ENCODE measurements at regions not wholly inside any gene's neighbourhood (a gene's known extent, or its start where the extent isn't known, plus 50 kb on each side); places are given as distances from the start of the nearest gene placed in this dataset.

- TF ChIP-seq CTCF (IDR thresholded peaks at IDR 0.05) (no peak), NRF1 (IDR thresholded peaks at IDR 0.05; ENCODE audit: low read depth, low read length) (no peak), IRF3 (IDR thresholded peaks at IDR 0.05; ENCODE audit: low read depth, low read length) (no peak)
- TF ChIP-seq, protein P1, sequence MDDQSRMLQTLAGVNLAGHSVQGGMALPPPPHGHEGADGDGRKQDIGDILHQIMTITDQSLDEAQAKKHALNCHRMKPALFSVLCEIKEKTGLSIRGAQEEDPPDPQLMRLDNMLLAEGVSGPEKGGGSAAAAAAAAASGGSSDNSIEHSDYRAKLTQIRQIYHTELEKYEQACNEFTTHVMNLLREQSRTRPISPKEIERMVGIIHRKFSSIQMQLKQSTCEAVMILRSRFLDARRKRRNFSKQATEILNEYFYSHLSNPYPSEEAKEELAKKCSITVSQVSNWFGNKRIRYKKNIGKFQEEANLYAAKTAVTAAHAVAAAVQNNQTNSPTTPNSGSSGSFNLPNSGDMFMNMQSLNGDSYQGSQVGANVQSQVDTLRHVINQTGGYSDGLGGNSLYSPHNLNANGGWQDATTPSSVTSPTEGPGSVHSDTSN (IDR thresholded peaks at IDR 0.05): no peak
- TF ChIP-seq, protein P2, sequence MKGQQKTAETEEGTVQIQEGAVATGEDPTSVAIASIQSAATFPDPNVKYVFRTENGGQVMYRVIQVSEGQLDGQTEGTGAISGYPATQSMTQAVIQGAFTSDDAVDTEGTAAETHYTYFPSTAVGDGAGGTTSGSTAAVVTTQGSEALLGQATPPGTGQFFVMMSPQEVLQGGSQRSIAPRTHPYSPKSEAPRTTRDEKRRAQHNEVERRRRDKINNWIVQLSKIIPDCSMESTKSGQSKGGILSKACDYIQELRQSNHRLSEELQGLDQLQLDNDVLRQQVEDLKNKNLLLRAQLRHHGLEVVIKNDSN (IDR thresholded peaks at IDR 0.05; ENCODE audit: borderline replicate concordance, low read depth): no peak
These were observed 266.9 kb downstream of the SIPA1L2 start (continued) for GRCh38 chr1:232363008-232363407.

- Histone ChIP-seq H3K27ac (ENCODE audit: low read depth in 2 of 2, low read length in 1 of 2) (no peak overlapping the region), H3K4me2 (no peak overlapping the region), H3K9me2 (no peaks in the 10 kb centered on the region), H3K27me3 (ENCODE audit: insufficient read depth) (no peaks in the 10 kb centered on the region), H4K20me1 (ENCODE audit: insufficient read depth) (no peaks in the 10 kb centered on the region), H3K4me3 (ENCODE audit: low read depth in 2 of 2, low read length in 1 of 2) (no peak overlapping the region), H3K9me3 (no peaks in the 10 kb centered on the region), H3K4me1 (ENCODE audit: control insufficient read depth in 1 of 2, insufficient read depth in 2 of 2, low read depth in 1 of 2, low read length in 1 of 2) (peaks cover 0 to 6% of the 10 kb centered on the region in 2 experiments; a peak in 2 of 4 replicates), H3K36me3 (replicated peaks in 1 of 2; ENCODE audit: control insufficient read depth in 1 of 2, insufficient read depth in 2 of 2, low read length in 1 of 2) (no peaks in the 10 kb centered on the region), H3K79me2 (ENCODE audit: insufficient read depth) (no peaks in the 10 kb centered on the region), H2AFZ (ENCODE audit: low read depth) (no peak overlapping the region), H3F3A (replicated peaks; ENCODE audit: insufficient read depth) (no peaks in the 10 kb centered on the region), H3K9ac (no peak overlapping the region)
- DNase-seq: no peak
- POLR2A ChIA-PET: no interaction called here
- 25% methylated on average over 6 of the region's 6 CpGs for WGBS (ENCODE audit: low lambda C conversion rate)
- no peak for TF ChIP-seq RFX5 (IDR thresholded peaks at IDR 0.05; ENCODE audit: low read length)
- TF ChIP-seq MXI1 (IDR thresholded peaks at IDR 0.05; ENCODE audit: low read depth, low read length): no peak
- TF ChIP-seq, protein P3, sequence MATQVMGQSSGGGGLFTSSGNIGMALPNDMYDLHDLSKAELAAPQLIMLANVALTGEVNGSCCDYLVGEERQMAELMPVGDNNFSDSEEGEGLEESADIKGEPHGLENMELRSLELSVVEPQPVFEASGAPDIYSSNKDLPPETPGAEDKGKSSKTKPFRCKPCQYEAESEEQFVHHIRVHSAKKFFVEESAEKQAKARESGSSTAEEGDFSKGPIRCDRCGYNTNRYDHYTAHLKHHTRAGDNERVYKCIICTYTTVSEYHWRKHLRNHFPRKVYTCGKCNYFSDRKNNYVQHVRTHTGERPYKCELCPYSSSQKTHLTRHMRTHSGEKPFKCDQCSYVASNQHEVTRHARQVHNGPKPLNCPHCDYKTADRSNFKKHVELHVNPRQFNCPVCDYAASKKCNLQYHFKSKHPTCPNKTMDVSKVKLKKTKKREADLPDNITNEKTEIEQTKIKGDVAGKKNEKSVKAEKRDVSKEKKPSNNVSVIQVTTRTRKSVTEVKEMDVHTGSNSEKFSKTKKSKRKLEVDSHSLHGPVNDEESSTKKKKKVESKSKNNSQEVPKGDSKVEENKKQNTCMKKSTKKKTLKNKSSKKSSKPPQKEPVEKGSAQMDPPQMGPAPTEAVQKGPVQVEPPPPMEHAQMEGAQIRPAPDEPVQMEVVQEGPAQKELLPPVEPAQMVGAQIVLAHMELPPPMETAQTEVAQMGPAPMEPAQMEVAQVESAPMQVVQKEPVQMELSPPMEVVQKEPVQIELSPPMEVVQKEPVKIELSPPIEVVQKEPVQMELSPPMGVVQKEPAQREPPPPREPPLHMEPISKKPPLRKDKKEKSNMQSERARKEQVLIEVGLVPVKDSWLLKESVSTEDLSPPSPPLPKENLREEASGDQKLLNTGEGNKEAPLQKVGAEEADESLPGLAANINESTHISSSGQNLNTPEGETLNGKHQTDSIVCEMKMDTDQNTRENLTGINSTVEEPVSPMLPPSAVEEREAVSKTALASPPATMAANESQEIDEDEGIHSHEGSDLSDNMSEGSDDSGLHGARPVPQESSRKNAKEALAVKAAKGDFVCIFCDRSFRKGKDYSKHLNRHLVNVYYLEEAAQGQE (IDR thresholded peaks at IDR 0.05; ENCODE audit: low read depth, low read length): no peak
- no peak for TF ChIP-seq CHD2 (IDR thresholded peaks at IDR 0.05; ENCODE audit: low read length, partially characterized antibody)
- no peak for TF ChIP-seq RAD21 (IDR thresholded peaks at IDR 0.05; ENCODE audit: low read length)
- TF ChIP-seq, protein P4, sequence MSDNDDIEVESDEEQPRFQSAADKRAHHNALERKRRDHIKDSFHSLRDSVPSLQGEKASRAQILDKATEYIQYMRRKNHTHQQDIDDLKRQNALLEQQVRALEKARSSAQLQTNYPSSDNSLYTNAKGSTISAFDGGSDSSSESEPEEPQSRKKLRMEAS (IDR thresholded peaks at IDR 0.05; ENCODE audit: low read depth): no peak
- CTCF ChIA-PET: no interaction called here
These were observed 272.5 kb downstream of the SIPA1L2 start for GRCh38 chr1:232357416-232357815.

All from SK-N-SH (cell line).